ENCODE measurements at regions not wholly inside any gene's neighbourhood (a gene's known extent, or its start where the extent isn't known, plus 50 kb on each side); places are given as distances from the start of the nearest gene placed in this dataset.

GRCh38 chr7:68752485-68753178, 845.6 kb upstream of the AUTS2 start:
- Mint-ChIP-seq H3K4me1 (ENCODE audit: unreplicated experiment) (peaks cover 9% of the 10 kb centered on the region), H3K36me3 (no peaks in the 10 kb centered on the region), H3K27ac (no peak overlapping the region), H3K27me3 (no peaks in the 10 kb centered on the region), H3K9me3 (peaks cover 4% of the 10 kb centered on the region), H3K4me3 (no peak overlapping the region)
- no peak for DNase-seq (ENCODE audit: extremely low spot score, unreplicated experiment)
- TF ChIP-seq, protein P1, sequence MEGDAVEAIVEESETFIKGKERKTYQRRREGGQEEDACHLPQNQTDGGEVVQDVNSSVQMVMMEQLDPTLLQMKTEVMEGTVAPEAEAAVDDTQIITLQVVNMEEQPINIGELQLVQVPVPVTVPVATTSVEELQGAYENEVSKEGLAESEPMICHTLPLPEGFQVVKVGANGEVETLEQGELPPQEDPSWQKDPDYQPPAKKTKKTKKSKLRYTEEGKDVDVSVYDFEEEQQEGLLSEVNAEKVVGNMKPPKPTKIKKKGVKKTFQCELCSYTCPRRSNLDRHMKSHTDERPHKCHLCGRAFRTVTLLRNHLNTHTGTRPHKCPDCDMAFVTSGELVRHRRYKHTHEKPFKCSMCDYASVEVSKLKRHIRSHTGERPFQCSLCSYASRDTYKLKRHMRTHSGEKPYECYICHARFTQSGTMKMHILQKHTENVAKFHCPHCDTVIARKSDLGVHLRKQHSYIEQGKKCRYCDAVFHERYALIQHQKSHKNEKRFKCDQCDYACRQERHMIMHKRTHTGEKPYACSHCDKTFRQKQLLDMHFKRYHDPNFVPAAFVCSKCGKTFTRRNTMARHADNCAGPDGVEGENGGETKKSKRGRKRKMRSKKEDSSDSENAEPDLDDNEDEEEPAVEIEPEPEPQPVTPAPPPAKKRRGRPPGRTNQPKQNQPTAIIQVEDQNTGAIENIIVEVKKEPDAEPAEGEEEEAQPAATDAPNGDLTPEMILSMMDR (conservative IDR thresholded peaks at IDR 0.05) = no peak

- H3K4me3 Mint-ChIP-seq = no peak overlapping the region
- DNase-seq (ENCODE audit: extremely low spot score, unreplicated experiment) = no peak
- TF ChIP-seq, protein P1 (conservative IDR thresholded peaks at IDR 0.05) = no peak
- H3K4me1 Mint-ChIP-seq (ENCODE audit: unreplicated experiment) = peaks cover 9% of the 10 kb centered on the region
- peaks cover 4% of the 10 kb centered on the region for H3K27me3 Mint-ChIP-seq
- H3K27ac Mint-ChIP-seq = no peak overlapping the region
- H3K9me3 Mint-ChIP-seq = no peaks in the 10 kb centered on the region
- no peaks in the 10 kb centered on the region for H3K36me3 Mint-ChIP-seq
Observed at GRCh38 chr7:68754414-68754813, 843.9 kb upstream of the AUTS2 start.

DNA sequence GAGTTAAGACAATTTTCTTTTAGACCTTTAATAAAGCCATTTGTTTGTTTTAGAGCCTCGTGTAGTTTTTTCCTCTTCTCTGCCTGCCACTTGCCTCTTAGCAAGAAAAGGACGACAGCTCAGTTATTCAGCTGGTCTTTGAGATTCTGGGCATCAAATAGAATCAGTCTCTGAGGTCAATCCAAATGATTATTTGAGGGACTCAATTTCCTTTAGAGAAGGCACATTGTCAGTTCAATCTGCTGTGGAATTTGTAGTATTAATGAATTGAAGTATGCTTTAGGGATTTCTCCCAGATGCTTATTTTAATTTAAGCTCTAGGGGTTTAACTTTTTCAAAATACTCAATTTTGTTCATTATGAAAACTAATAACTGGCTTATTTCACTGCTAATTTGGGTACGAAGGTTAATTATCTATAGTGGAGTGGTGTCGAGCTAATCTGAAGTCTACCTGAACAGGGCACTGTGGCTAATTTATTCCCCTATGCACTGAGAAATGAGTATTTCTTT, 841.2 kb upstream of the AUTS2 start:
- no peaks in the 10 kb centered on the region for H3K36me3 Mint-ChIP-seq
- TF ChIP-seq, protein P1 (conservative IDR thresholded peaks at IDR 0.05) = no peak

DNA sequence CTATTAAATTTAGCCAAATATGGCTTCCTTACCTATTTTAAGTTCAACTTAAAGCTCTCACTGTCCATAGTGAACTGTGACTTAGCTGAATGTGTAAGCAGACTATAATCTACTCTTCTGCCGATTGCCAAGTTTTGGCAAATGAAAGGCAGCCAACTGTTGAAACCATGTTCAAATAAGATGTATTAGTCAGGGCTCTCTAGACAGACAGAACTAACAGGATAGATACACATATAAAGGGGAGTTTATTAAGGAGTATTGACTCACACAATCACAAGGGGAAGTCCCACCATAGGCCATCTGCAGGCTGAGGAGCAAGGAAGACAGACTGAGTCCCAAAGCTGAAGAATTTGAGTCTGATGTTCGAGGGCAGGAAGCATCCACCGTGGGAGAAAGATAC, 837.7 kb upstream of the AUTS2 start:
- H3K27ac Mint-ChIP-seq = no peak overlapping the region
- peaks cover 4% of the 10 kb centered on the region for H3K9me3 Mint-ChIP-seq

More for the DNA sequence above, 841.2 kb upstream of the AUTS2 start:
- Mint-ChIP-seq H3K9me3 (peaks cover 4% of the 10 kb centered on the region), H3K4me1 (ENCODE audit: unreplicated experiment) (peaks cover 9% of the 10 kb centered on the region), H3K4me3 (no peak overlapping the region), H3K27ac (no peak overlapping the region), H3K27me3 (peaks cover 8% of the 10 kb centered on the region)
- DNase-seq (ENCODE audit: extremely low spot score, unreplicated experiment) = no peak

GRCh38 chr7:68767462-68767861, 830.8 kb upstream of the AUTS2 start:
- Mint-ChIP-seq H3K4me3 (no peak overlapping the region), H3K27ac (no peak overlapping the region), H3K9me3 (no peaks in the 10 kb centered on the region), H3K36me3 (no peaks in the 10 kb centered on the region), H3K27me3 (no peaks in the 10 kb centered on the region), H3K4me1 (ENCODE audit: unreplicated experiment) (peaks cover 11% of the 10 kb centered on the region)
- DNase-seq (ENCODE audit: extremely low spot score, unreplicated experiment) = no peak
- TF ChIP-seq, protein P1 (conservative IDR thresholded peaks at IDR 0.05) = no peak

More for the DNA sequence above, 837.7 kb upstream of the AUTS2 start:
- no peaks in the 10 kb centered on the region for H3K36me3 Mint-ChIP-seq
- H3K4me1 Mint-ChIP-seq (ENCODE audit: unreplicated experiment) = no peaks in the 10 kb centered on the region
- DNase-seq (ENCODE audit: extremely low spot score, unreplicated experiment) = no peak
- H3K27me3 Mint-ChIP-seq = peaks cover 8% of the 10 kb centered on the region
- TF ChIP-seq, protein P1 (conservative IDR thresholded peaks at IDR 0.05) = no peak
- H3K4me3 Mint-ChIP-seq = no peak overlapping the region

Data from type B pancreatic cell (in vitro differentiated cells).